KMS-11 (cell line): ENCODE measurements at regions not wholly inside any gene's neighbourhood (a gene's known extent, or its start where the extent isn't known, plus 50 kb on each side); places are given as distances from the start of the nearest gene placed in this dataset.

ENCODE experiments used
- H2AFZ ChIP-seq: fragments of 200-600 bp; sonication (generic); 2 replicates; pipeline ENCODE4 v1.6.1; 2016; ENCODE audit warnings: antibody characterized with exemption, mixed run types, low read depth
- H3K27ac ChIP-seq: fragments of 200-600 bp; sonication (generic); 2 replicates; pipeline ENCODE4 v1.6.1; 2016; ENCODE audit warnings: mild to moderate bottlenecking, mixed run types
- H3K27me3 ChIP-seq: fragments of 200-600 bp; sonication (generic); 2 replicates; pipeline ENCODE4 v1.6.1; 2017; ENCODE audit warnings: mild to moderate bottlenecking, low read depth, mixed run types, moderate library complexity; ENCODE audit not compliant: insufficient read depth
- H3K36me3 ChIP-seq: fragments of 200-600 bp; sonication (generic); 2 replicates; pipeline ENCODE4 v1.6.1; 2017; ENCODE audit warnings: mild to moderate bottlenecking, mixed run types; ENCODE audit not compliant: insufficient read depth
- H3K4me1 ChIP-seq: fragments of 200-600 bp; sonication (generic); 2 replicates; pipeline ENCODE4 v1.6.1; 2016; ENCODE audit warnings: mild to moderate bottlenecking, low read depth, mixed run types; ENCODE audit not compliant: poor library complexity, severe bottlenecking
- H3K4me2 ChIP-seq: fragments of 200-600 bp; sonication (generic); 2 replicates; pipeline ENCODE4 v1.7.0; 2016; ENCODE audit warnings: mild to moderate bottlenecking, mixed run types
- H3K4me3 ChIP-seq: fragments of 200-600 bp; sonication (generic); IDR thresholded peaks from 2 replicates; pipeline ENCODE4 v1.6.1; 2017; ENCODE audit warnings: low read depth, low read length, mixed read lengths; ENCODE audit not compliant: insufficient read depth
- H3K79me2 ChIP-seq: fragments of 200-600 bp; sonication (generic); 2 replicates; pipeline ENCODE4 v1.6.1; 2016; ENCODE audit warnings: low read depth, mixed run types; ENCODE audit not compliant: insufficient read depth
- H3K9ac ChIP-seq: fragments of 200-600 bp; sonication (generic); 2 replicates; pipeline ENCODE4 v1.6.1; 2016; ENCODE audit warnings: mild to moderate bottlenecking, mixed run types
- H4K20me1 ChIP-seq: fragments of 200-600 bp; sonication (generic); 2 replicates; pipeline ENCODE4 v1.6.1; 2016; ENCODE audit warnings: mild to moderate bottlenecking, mixed run types; ENCODE audit not compliant: insufficient read depth
- TF ChIP-seq, protein P1 (sequence below): fragments of 200-600 bp; sonication (generic); conservative IDR thresholded peaks from 2 replicates; pipeline ENCODE4 v1.6.1; 2017; ENCODE audit warnings: low read depth, mild to moderate bottlenecking, antibody characterized with exemption, low read length, moderate library complexity, mixed read lengths

DNA sequence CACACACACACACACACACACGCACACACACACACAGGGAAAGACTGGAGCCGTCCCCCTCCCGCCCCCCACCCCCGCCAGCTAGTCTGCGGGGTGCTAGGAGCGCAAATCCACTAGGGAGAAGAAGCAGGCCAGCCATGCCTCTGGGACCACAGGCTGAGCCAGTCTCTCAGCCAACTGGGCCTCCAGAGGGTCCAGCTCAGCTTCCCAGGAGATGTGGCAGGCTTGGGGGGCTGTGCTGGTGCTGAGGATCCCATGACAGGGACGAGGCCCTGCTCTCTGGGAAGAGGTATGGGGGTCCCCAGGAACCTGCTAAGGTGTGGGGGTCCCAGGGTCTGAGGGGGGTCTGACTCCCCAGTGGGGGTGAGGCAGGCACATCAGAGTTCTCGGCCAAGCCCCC lies 133.5 kb downstream of the NCOR2 start:
- TF ChIP-seq, protein P1, sequence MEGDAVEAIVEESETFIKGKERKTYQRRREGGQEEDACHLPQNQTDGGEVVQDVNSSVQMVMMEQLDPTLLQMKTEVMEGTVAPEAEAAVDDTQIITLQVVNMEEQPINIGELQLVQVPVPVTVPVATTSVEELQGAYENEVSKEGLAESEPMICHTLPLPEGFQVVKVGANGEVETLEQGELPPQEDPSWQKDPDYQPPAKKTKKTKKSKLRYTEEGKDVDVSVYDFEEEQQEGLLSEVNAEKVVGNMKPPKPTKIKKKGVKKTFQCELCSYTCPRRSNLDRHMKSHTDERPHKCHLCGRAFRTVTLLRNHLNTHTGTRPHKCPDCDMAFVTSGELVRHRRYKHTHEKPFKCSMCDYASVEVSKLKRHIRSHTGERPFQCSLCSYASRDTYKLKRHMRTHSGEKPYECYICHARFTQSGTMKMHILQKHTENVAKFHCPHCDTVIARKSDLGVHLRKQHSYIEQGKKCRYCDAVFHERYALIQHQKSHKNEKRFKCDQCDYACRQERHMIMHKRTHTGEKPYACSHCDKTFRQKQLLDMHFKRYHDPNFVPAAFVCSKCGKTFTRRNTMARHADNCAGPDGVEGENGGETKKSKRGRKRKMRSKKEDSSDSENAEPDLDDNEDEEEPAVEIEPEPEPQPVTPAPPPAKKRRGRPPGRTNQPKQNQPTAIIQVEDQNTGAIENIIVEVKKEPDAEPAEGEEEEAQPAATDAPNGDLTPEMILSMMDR, result no peak
- Histone ChIP-seq H3K9ac (no peak overlapping the region), H3K4me1 (no peaks in the 10 kb centered on the region), H3K4me2 (no peak overlapping the region), H3K36me3 (no peaks in the 10 kb centered on the region), H3K79me2 (no peaks in the 10 kb centered on the region), H3K4me3 (no peak overlapping the region), H4K20me1 (no peaks in the 10 kb centered on the region), H2AFZ (no peak overlapping the region), H3K27ac (no peak overlapping the region), H3K27me3 (no peaks in the 10 kb centered on the region)

GRCh38 chr12:124433147-124433874 lies 134.1 kb downstream of the NCOR2 start:
- Histone ChIP-seq H4K20me1 (no peaks in the 10 kb centered on the region), H3K4me3 (no peak overlapping the region), H3K36me3 (no peaks in the 10 kb centered on the region), H3K27ac (no peak overlapping the region), H2AFZ (no peak overlapping the region), H3K27me3 (no peaks in the 10 kb centered on the region), H3K4me2 (no peak overlapping the region), H3K9ac (no peak overlapping the region), H3K4me1 (no peaks in the 10 kb centered on the region), H3K79me2 (no peaks in the 10 kb centered on the region)
- TF ChIP-seq, protein P1, result no peak

- Histone ChIP-seq H3K36me3 (no peaks in the 10 kb centered on the region), H3K79me2 (no peaks in the 10 kb centered on the region), H3K4me3 (no peak overlapping the region), H4K20me1 (no peaks in the 10 kb centered on the region), H3K4me1 (no peaks in the 10 kb centered on the region), H3K27ac (no peak overlapping the region), H3K27me3 (no peaks in the 10 kb centered on the region), H2AFZ (no peak overlapping the region), H3K9ac (no peak overlapping the region), H3K4me2 (no peak overlapping the region)
- TF ChIP-seq, protein P1, result no peak
Measured at GRCh38 chr12:124432376-124432775, 135.0 kb downstream of the NCOR2 start.

GRCh38 chr12:124431971-124432370 lies 135.4 kb downstream of the NCOR2 start:
- Histone ChIP-seq H3K27me3 (no peaks in the 10 kb centered on the region), H3K4me2 (no peak overlapping the region), H3K9ac (no peak overlapping the region), H2AFZ (no peak overlapping the region), H4K20me1 (no peaks in the 10 kb centered on the region), H3K4me3 (no peak overlapping the region), H3K36me3 (no peaks in the 10 kb centered on the region), H3K79me2 (no peaks in the 10 kb centered on the region), H3K27ac (no peak overlapping the region), H3K4me1 (no peaks in the 10 kb centered on the region)
- TF ChIP-seq, protein P1, result no peak
